ENCODE measurements at regions not wholly inside any gene's neighbourhood (a gene's known extent, or its start where the extent isn't known, plus 50 kb on each side); places are given as distances from the start of the nearest gene placed in this dataset.

DNA sequence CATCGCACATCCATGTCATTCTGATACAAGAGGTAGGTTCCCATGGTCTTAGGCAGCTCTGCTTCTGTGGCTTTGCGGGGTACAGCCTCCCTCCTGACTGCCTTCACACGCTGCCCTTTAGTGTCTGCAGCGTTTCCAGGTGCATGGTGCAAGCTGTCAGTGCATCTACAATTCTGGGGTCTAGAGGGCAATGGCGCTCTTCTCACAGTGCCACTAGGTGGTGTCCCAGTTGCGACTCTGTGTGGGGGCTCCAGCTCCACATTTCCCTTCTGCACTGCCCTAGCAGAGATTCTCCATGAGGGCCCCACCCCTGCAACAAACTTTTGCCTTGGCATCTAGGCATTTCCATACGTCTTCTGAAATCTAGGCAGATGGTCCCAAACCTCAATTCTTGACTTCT is 138.2 kb upstream of the BRINP3 start:
- Histone ChIP-seq H3K18ac (ENCODE audit: low read depth, low read length) (no peak overlapping the region), H3K4me3 (ENCODE audit: insufficient read depth, low read depth, low read length) (no peak overlapping the region), H3K4me2 (ENCODE audit: low read depth, low read length) (no peak overlapping the region), H3K27ac (ENCODE audit: insufficient read depth, low read length) (no peak overlapping the region), H4K91ac (ENCODE audit: insufficient read depth, low read depth, low read length) (no peak overlapping the region), H3K79me1 (ENCODE audit: low read depth in 1 of 2, low read length in 2 of 2) (no peaks in the 10 kb centered on the region), H2AK5ac (ENCODE audit: low read depth, low read length) (no peak overlapping the region), H2AK9ac (replicated peaks; ENCODE audit: low read depth, low read length, poor library complexity) (no peak overlapping the region), H3K9me3 (ENCODE audit: control insufficient read depth, insufficient read depth, low read length) (no peaks in the 10 kb centered on the region), H2BK120ac (ENCODE audit: low read depth, low read length) (no peak overlapping the region), H3K27me3 (ENCODE audit: control insufficient read depth, insufficient read depth, low read length) (no peaks in the 10 kb centered on the region), H4K20me1 (ENCODE audit: insufficient read depth, low read length) (no peaks in the 10 kb centered on the region), H2BK5ac (ENCODE audit: low read depth, low read length, poor library complexity, severe bottlenecking) (no peak overlapping the region), H3K9me1 (ENCODE audit: insufficient read depth, low read length) (peaks cover 2% of the 10 kb centered on the region; the same call in 1 of the 2 replicates), H3K4me1 (ENCODE audit: control insufficient read depth, insufficient read depth, low read length) (peaks cover 2% of the 10 kb centered on the region; the same call in 1 of the 2 replicates), H2BK20ac (ENCODE audit: low read depth, low read length) (no peak overlapping the region), H2AFZ (replicated peaks; ENCODE audit: low read length, poor library complexity) (no peak overlapping the region), H4K5ac (ENCODE audit: low read depth, low read length) (no peak overlapping the region), H3K14ac (replicated peaks; ENCODE audit: low read depth, low read length) (no peak overlapping the region), H4K8ac (ENCODE audit: low read depth in 2 of 2, low read length in 2 of 2) (no peak overlapping the region), H3K4ac (ENCODE audit: low read depth, low read length) (no peak overlapping the region), H3K36me3 (ENCODE audit: control insufficient read depth, insufficient read depth, low read length) (no peaks in the 10 kb centered on the region), H3K56ac (ENCODE audit: extremely low read depth, insufficient read depth, low read length) (no peak overlapping the region), H3K23ac (ENCODE audit: low read depth, low read length) (no peak overlapping the region), H3K9ac (ENCODE audit: low read depth, low read length) (no peak overlapping the region), H2BK15ac (ENCODE audit: low read depth, low read length) (no peak overlapping the region; the same call in 2 of the 3 replicates)
- in situ Hi-C loops (cut with MboI; ENCODE audit: low sequenced_read_pairs): no loop called here
- DNase-seq: no peak
- BruUV-seq (replicated peaks): no TSS peak
- dilution Hi-C loops (cut with HindIII; ENCODE audit: low sequenced_read_pairs, unreplicated experiment): no loop called here
- ATAC-seq (ENCODE audit: low read depth): no peak
- POLR2A ChIA-PET (ENCODE audit: unreplicated experiment): no interaction called here
- TF ChIP-seq RCOR1 (IDR thresholded peaks at IDR 0.05; ENCODE audit: insufficient replicate concordance, low read length) (no peak), SMC3 (IDR thresholded peaks at IDR 0.05; ENCODE audit: low read depth, low read length) (no peak), CHD1 (IDR thresholded peaks at IDR 0.05; ENCODE audit: low read depth, low read length) (no peak), CEBPB (IDR thresholded peaks at IDR 0.05; ENCODE audit: low read depth, low read length) (no peak), RFX5 (IDR thresholded peaks at IDR 0.05; ENCODE audit: low read depth, low read length) (no peak), FOS (IDR thresholded peaks at IDR 0.05; ENCODE audit: low read depth, low read length) (no peak), MAZ (IDR thresholded peaks at IDR 0.05; ENCODE audit: borderline replicate concordance, low read depth, low read length) (no peak), RAD21 (IDR thresholded peaks at IDR 0.05; ENCODE audit: low read length) (no peak), MXI1 (IDR thresholded peaks at IDR 0.05; ENCODE audit: borderline replicate concordance, low read depth, low read length) (no peak), BHLHE40 (IDR thresholded peaks at IDR 0.05; ENCODE audit: low read depth, low read length) (no peak), NFE2L2 (IDR thresholded peaks at IDR 0.05; ENCODE audit: low read depth, low read length) (no peak), MAFK (IDR thresholded peaks at IDR 0.05; ENCODE audit: low read depth, low read length) (no peak), POLR2A (IDR thresholded peaks at IDR 0.05; ENCODE audit: low read depth, low read length) (no peak)
- TF ChIP-seq, protein P1, sequence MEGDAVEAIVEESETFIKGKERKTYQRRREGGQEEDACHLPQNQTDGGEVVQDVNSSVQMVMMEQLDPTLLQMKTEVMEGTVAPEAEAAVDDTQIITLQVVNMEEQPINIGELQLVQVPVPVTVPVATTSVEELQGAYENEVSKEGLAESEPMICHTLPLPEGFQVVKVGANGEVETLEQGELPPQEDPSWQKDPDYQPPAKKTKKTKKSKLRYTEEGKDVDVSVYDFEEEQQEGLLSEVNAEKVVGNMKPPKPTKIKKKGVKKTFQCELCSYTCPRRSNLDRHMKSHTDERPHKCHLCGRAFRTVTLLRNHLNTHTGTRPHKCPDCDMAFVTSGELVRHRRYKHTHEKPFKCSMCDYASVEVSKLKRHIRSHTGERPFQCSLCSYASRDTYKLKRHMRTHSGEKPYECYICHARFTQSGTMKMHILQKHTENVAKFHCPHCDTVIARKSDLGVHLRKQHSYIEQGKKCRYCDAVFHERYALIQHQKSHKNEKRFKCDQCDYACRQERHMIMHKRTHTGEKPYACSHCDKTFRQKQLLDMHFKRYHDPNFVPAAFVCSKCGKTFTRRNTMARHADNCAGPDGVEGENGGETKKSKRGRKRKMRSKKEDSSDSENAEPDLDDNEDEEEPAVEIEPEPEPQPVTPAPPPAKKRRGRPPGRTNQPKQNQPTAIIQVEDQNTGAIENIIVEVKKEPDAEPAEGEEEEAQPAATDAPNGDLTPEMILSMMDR (conservative IDR thresholded peaks at IDR 0.05; ENCODE audit: low read depth, low read length): no peak
- TF ChIP-seq, protein P2, sequence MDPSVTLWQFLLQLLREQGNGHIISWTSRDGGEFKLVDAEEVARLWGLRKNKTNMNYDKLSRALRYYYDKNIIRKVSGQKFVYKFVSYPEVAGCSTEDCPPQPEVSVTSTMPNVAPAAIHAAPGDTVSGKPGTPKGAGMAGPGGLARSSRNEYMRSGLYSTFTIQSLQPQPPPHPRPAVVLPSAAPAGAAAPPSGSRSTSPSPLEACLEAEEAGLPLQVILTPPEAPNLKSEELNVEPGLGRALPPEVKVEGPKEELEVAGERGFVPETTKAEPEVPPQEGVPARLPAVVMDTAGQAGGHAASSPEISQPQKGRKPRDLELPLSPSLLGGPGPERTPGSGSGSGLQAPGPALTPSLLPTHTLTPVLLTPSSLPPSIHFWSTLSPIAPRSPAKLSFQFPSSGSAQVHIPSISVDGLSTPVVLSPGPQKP (IDR thresholded peaks at IDR 0.05; ENCODE audit: borderline replicate concordance, low read depth, low read length): no peak
- TF ChIP-seq, protein P3, sequence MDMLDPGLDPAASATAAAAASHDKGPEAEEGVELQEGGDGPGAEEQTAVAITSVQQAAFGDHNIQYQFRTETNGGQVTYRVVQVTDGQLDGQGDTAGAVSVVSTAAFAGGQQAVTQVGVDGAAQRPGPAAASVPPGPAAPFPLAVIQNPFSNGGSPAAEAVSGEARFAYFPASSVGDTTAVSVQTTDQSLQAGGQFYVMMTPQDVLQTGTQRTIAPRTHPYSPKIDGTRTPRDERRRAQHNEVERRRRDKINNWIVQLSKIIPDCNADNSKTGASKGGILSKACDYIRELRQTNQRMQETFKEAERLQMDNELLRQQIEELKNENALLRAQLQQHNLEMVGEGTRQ (IDR thresholded peaks at IDR 0.05; ENCODE audit: low read depth, low read length): no peak
- CTCF ChIA-PET: no interaction called here
- intact Hi-C loops (cut with micrococcal nuclease): no loop called here
- 89% methylated on average over 4 of the region's 7 CpGs; no CpG with 5 or more reads in 1 of the 2 experiments for WGBS, 2 experiments (ENCODE audit: extremely low coverage in 2 of 2, insufficient read length in 1 of 2)

Data from IMR-90 (cell line).